ENCODE measurements at regions not wholly inside any gene's neighbourhood (a gene's known extent, or its start where the extent isn't known, plus 50 kb on each side); places are given as distances from the start of the nearest gene placed in this dataset.

GRCh38 chr1:80365359-80366021 lies 1359.0 kb upstream of the ADGRL4 start:
- Histone ChIP-seq H3K9ac (ENCODE audit: insufficient read depth, low read depth, low read length) (no peak overlapping the region), H2AFZ (ENCODE audit: low read length) (no peak overlapping the region), H3K9me3 (ENCODE audit: low read length) (peaks cover 61% of the 10 kb centered on the region), H3K4me2 (ENCODE audit: low read depth, low read length) (no peak overlapping the region), H3K4me1 (ENCODE audit: insufficient read depth, low read length) (no peaks in the 10 kb centered on the region), H4K20me1 (ENCODE audit: insufficient read depth, low read length) (no peaks in the 10 kb centered on the region), H3K27ac (ENCODE audit: extremely low read length, insufficient read depth, low read length) (no peak overlapping the region), H3K4me3 (replicated peaks in 1 of 3; ENCODE audit: insufficient read depth in 1 of 3, low read depth in 2 of 3, low read length in 3 of 3) (no peak overlapping the region), H3K36me3 (replicated peaks in 1 of 2; ENCODE audit: control insufficient read depth in 1 of 2, insufficient read depth in 2 of 2, low read length in 2 of 2) (no peaks in the 10 kb centered on the region), H3K27me3 (ENCODE audit: control insufficient read depth in 1 of 2, insufficient read depth in 2 of 2, low read length in 2 of 2) (no peaks in the 10 kb centered on the region), H3K79me2 (ENCODE audit: insufficient read depth, low read length) (no peaks in the 10 kb centered on the region)
- TF ChIP-seq ZKSCAN8 (CRISPR knock-in tag; IDR thresholded peaks at IDR 0.05; ENCODE audit: borderline replicate concordance) (no peak), JDP2 (CRISPR knock-in tag; IDR thresholded peaks at IDR 0.05; ENCODE audit: borderline replicate concordance) (no peak), AHR (CRISPR knock-in tag; IDR thresholded peaks at IDR 0.05) (no peak), SP2 (CRISPR knock-in tag; IDR thresholded peaks at IDR 0.05) (no peak), TEAD3 (CRISPR knock-in tag; optimal IDR thresholded peaks at IDR 0.05; ENCODE audit: borderline replicate concordance) (no peak), MZF1 (CRISPR knock-in tag; IDR thresholded peaks at IDR 0.05; ENCODE audit: borderline replicate concordance) (no peak), ZNF275 (CRISPR knock-in tag; IDR thresholded peaks at IDR 0.05; ENCODE audit: borderline replicate concordance) (no peak)
- BruUV-seq (replicated peaks), result no TSS peak
- intact Hi-C loops (cut with micrococcal nuclease; ENCODE audit: unreplicated experiment) (no loop called here), in situ Hi-C loops (cut with HindIII; ENCODE audit: extremely low pct_ligation_motif_present, low pct_unique_long_range_greater_than_20kb) (no loop called here)
- ATAC-seq (no peak), FAIRE-seq (no peak), DNase-seq (ENCODE audit: low spot score) (no peak)
- 14% methylated on average over 5 of the region's 5 CpGs for WGBS (ENCODE audit: low lambda C conversion rate)
- POLR2A ChIA-PET, result no interaction called here
- CTCF ChIA-PET (ENCODE audit: low intra/inter-chr PET ratio, low total read pairs), result no interaction called here

Measured in HepG2 (cell line).